Fibroblast of peridontal ligament (primary cell): ENCODE measurements at regions not wholly inside any gene's neighbourhood (a gene's known extent, or its start where the extent isn't known, plus 50 kb on each side); places are given as distances from the start of the nearest gene placed in this dataset.

Source experiments
- DNase-seq: peaks from one replicate; pipeline ENCODE4 v3.0.0-alpha.2; 2010; ENCODE audit errors: extremely low read depth

- no peak for DNase-seq
These were observed 574.4 kb downstream of the RNF144B start for GRCh38 chr6:18961566-18961965.

- DNase-seq: no peak
These were observed 575.3 kb downstream of the RNF144B start for GRCh38 chr6:18962361-18962905.

GRCh38 chr6:18963439-18963838 is 576.3 kb downstream of the RNF144B start:
- no peak for DNase-seq

- DNase-seq: no peak
These were observed 586.1 kb downstream of the RNF144B start for GRCh38 chr6:18973251-18973650.

- DNase-seq: no peak
These were observed 588.9 kb downstream of the RNF144B start for GRCh38 chr6:18976091-18976490.

- DNase-seq: no peak
These were observed 589.8 kb downstream of the RNF144B start for GRCh38 chr6:18976966-18977365.

GRCh38 chr6:18978337-18979128 is 591.4 kb downstream of the RNF144B start:
- DNase-seq: no peak

- DNase-seq: no peak
These were observed 597.9 kb downstream of the RNF144B start for GRCh38 chr6:18985061-18985460.

- DNase-seq: no peak
These were observed 598.8 kb downstream of the RNF144B start for GRCh38 chr6:18985996-18986395.

GRCh38 chr6:18988636-18989035 is 601.5 kb downstream of the RNF144B start:
- DNase-seq: no peak

GRCh38 chr6:18990059-18990978 is 603.2 kb downstream of the RNF144B start:
- no peak for DNase-seq

- peak; percentile 21 for DNase-seq
These were observed 610.3 kb downstream of the RNF144B start for GRCh38 chr6:18997375-18997826.

GRCh38 chr6:19002976-19003560 is 615.9 kb downstream of the RNF144B start:
- no peak for DNase-seq

- DNase-seq: no peak
These were observed 617.0 kb downstream of the RNF144B start for GRCh38 chr6:19004176-19004575.

GRCh38 chr6:19009769-19010168 is 622.6 kb downstream of the RNF144B start:
- DNase-seq: no peak

GRCh38 chr6:19013026-19013705 is 626.0 kb downstream of the RNF144B start:
- DNase-seq: no peak

GRCh38 chr6:19024737-19025136 is 637.6 kb downstream of the RNF144B start:
- DNase-seq: peak; percentile 12

- DNase-seq: no peak
These were observed 641.1 kb downstream of the RNF144B start for GRCh38 chr6:19028201-19028600.

- DNase-seq: no peak
These were observed 645.6 kb downstream of the RNF144B start for GRCh38 chr6:19032591-19033295.

- DNase-seq: no peak
These were observed 646.5 kb downstream of the RNF144B start for GRCh38 chr6:19033683-19034082.

GRCh38 chr6:19034986-19035385 is 647.8 kb downstream of the RNF144B start:
- DNase-seq: no peak
